SK-N-SH (cell line): ENCODE measurements at regions not wholly inside any gene's neighbourhood (a gene's known extent, or its start where the extent isn't known, plus 50 kb on each side); places are given as distances from the start of the nearest gene placed in this dataset.

Source experiments
- EP300 ChIP-seq, 2 experiments: IDR thresholded peaks; 2 replicates each; pipeline versions ENCODE4 v1.4.0 to v1.6.1; 2012; ENCODE audit warnings: borderline replicate concordance in 1 of 2, low read depth in 1 of 2, low read length in 1 of 2
- NFIC ChIP-seq: IDR thresholded peaks from 2 replicates; pipeline ENCODE4 v1.4.0; 2012; ENCODE audit warnings: borderline replicate concordance
- POLR2AphosphoS5 ChIP-seq: IDR thresholded peaks from 2 replicates; pipeline ENCODE4 v1.6.1; 2012; ENCODE audit warnings: low read depth, low read length
- TF ChIP-seq, protein P1 (sequence below): fragments of 200-600 bp; sonication (generic); IDR thresholded peaks from 2 replicates; pipeline ENCODE4 v1.6.1; 2017; ENCODE audit warnings: antibody characterized with exemption, mild to moderate bottlenecking, moderate library complexity

DNA sequence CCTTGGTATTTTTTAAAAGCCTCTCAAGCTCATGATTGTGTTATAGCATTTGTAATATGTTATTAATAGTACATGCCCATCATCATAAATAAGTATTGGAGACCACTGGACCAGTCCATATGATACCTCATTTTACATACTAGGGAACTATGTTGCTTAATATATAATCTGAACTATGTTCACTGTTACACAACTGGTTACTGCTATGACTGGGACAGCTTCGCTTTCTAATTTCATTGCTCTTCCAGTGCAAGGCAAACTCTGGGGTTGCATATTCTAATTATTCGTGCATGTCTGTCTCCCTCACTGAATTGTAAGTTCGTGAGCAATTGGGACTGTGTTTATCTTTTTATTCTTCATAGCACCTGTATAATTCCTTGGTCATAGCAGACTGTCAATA, 330.5 kb downstream of the RAPGEF2 start:
- TF ChIP-seq NFIC (no peak), EP300 (IDR thresholded peaks at IDR 0.05; ENCODE audit: borderline replicate concordance in 1 of 2, low read depth in 1 of 2, low read length in 1 of 2) (no peak), POLR2AphosphoS5 (no peak)
- TF ChIP-seq, protein P1, sequence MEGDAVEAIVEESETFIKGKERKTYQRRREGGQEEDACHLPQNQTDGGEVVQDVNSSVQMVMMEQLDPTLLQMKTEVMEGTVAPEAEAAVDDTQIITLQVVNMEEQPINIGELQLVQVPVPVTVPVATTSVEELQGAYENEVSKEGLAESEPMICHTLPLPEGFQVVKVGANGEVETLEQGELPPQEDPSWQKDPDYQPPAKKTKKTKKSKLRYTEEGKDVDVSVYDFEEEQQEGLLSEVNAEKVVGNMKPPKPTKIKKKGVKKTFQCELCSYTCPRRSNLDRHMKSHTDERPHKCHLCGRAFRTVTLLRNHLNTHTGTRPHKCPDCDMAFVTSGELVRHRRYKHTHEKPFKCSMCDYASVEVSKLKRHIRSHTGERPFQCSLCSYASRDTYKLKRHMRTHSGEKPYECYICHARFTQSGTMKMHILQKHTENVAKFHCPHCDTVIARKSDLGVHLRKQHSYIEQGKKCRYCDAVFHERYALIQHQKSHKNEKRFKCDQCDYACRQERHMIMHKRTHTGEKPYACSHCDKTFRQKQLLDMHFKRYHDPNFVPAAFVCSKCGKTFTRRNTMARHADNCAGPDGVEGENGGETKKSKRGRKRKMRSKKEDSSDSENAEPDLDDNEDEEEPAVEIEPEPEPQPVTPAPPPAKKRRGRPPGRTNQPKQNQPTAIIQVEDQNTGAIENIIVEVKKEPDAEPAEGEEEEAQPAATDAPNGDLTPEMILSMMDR = no peak
